ENCODE measurements at regions not wholly inside any gene's neighbourhood (a gene's known extent, or its start where the extent isn't known, plus 50 kb on each side); places are given as distances from the start of the nearest gene placed in this dataset.

DNA sequence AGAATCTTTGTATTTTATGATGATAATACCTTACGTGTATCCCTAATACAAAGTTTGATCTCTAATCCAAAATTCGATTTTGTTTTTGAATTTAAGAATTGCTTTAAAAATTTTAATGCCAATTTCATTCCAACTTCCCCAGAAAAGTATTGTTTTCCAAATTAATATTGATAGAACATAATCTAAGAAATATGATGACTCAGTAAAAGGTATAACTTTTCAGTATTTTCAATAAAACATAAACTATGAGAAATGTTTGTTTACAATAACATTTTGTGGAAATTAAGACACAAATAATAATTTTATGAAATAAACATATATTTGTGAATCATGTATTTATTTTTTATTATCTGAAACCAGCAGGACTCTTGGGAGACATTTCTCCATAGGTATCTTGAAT is 931.6 kb downstream of the EFNA5 start:
- Histone ChIP-seq H3K9me3 (ENCODE audit: control insufficient read depth, insufficient read depth, low read depth, low read length) (peaks cover 6% of the 10 kb centered on the region; the same call in 1 of the 2 replicates), H3K4me1 (ENCODE audit: control insufficient read depth, insufficient read depth, low read length) (no peaks in the 10 kb centered on the region), H3K27me3 (ENCODE audit: control insufficient read depth, insufficient read depth, low read length) (no peaks in the 10 kb centered on the region), H3K36me3 (ENCODE audit: control insufficient read depth, insufficient read depth, low read length) (no peaks in the 10 kb centered on the region), H3K9ac (ENCODE audit: low read length) (no peak overlapping the region), H3K27ac (ENCODE audit: low read depth, low read length) (no peak overlapping the region), H3K4me3 (ENCODE audit: low read depth, low read length) (no peak overlapping the region)

DNA sequence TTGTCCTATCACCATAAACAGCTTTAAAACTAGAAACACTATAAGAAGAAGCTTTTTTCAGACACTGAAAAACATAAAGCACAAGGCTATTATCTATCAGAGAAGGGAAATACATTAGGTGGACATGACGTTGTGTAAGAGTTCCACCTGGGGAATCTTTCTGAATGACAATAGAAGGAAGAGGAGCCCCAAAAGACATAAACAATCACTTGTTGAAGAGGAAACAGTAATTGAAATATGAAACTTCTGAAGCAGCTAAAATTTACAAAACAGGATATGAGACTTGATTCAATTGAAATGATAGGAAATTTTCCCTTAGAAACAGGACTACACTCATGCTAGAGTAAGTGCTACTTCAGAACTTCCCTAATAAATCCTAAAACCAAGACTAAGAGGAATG is 933.6 kb downstream of the EFNA5 start:
- Histone ChIP-seq H3K36me3 (ENCODE audit: control insufficient read depth, insufficient read depth, low read length) (no peaks in the 10 kb centered on the region), H3K9ac (ENCODE audit: low read length) (no peak overlapping the region), H3K27me3 (ENCODE audit: control insufficient read depth, insufficient read depth, low read length) (no peaks in the 10 kb centered on the region), H3K9me3 (ENCODE audit: control insufficient read depth, insufficient read depth, low read depth, low read length) (peaks cover 16% of the 10 kb centered on the region; the same call in 1 of the 2 replicates), H3K4me1 (ENCODE audit: control insufficient read depth, insufficient read depth, low read length) (no peaks in the 10 kb centered on the region), H3K4me3 (ENCODE audit: low read depth, low read length) (no peak overlapping the region), H3K27ac (ENCODE audit: low read depth, low read length) (no peak overlapping the region)

DNA sequence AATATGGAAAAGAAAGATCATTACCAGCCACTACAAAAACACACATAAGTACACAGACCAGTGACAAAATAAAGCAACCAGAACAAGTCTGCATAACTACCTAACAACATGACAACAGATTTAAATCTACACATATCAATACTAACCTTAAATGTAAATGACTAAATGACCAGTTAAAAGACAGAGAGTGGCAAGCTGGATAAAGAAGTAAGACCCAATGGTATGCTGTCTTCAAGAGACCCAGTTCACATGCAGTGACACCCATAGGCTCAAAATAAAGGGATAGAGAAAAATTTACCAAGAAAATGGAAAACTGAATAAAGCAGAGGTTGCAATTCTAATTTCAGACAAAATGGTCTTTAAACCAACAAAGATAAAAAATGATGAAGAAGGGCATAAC is 938.1 kb downstream of the EFNA5 start:
- H3K9me3 ChIP-seq (ENCODE audit: control insufficient read depth, insufficient read depth, low read depth, low read length): peaks cover 16% of the 10 kb centered on the region; the same call in 1 of the 2 replicates
- no peaks in the 10 kb centered on the region for H3K36me3 ChIP-seq (ENCODE audit: control insufficient read depth, insufficient read depth, low read length)
- no peaks in the 10 kb centered on the region for H3K4me1 ChIP-seq (ENCODE audit: control insufficient read depth, insufficient read depth, low read length)
- H3K27ac ChIP-seq (ENCODE audit: low read depth, low read length): no peak overlapping the region
- no peak overlapping the region for H3K4me3 ChIP-seq (ENCODE audit: low read depth, low read length)
- no peak overlapping the region for H3K9ac ChIP-seq (ENCODE audit: low read length)
- H3K27me3 ChIP-seq (ENCODE audit: control insufficient read depth, insufficient read depth, low read length): no peaks in the 10 kb centered on the region

DNA sequence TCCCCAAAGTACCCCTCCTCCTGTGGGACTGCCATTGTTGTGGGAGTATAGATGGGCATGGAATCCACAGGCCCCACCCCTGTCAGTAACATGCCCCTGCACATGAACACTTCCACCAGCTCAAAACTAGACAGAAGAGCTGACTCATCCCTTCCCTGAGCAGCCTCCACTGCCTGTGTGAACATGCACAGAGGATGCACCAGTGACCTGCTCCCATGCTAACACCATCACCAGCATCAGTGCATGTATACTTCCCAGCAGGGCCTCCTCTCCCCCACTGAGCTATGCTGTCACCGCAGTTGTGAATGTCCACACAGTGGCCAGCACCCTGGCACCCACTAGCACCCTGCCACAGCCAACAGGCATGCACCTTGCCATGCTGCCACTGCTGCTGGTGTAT is 939.8 kb downstream of the EFNA5 start:
- peaks cover 16% of the 10 kb centered on the region; the same call in 1 of the 2 replicates for H3K9me3 ChIP-seq (ENCODE audit: control insufficient read depth, insufficient read depth, low read depth, low read length)

DNA sequence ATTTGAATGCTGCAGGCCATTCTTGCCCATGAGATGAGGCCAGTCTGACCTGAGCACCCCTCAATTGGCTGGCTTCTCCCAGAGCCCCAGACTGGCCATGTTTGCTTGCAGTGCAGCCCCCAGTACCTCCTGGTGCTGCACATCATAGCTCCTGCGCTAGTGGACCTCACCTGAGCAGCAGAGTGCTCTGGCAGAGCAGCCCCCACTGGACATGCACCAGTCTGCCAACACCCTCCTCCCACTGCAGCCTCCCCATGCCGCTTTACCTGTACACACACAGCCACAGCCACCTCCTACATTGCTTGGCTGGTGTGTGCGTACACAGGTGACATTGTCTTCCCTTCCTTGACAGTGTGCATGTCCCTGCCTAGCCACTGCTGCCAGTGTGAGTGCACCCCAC is 940.2 kb downstream of the EFNA5 start:
- Histone ChIP-seq H3K4me1 (ENCODE audit: control insufficient read depth, insufficient read depth, low read length) (no peaks in the 10 kb centered on the region), H3K36me3 (ENCODE audit: control insufficient read depth, insufficient read depth, low read length) (no peaks in the 10 kb centered on the region), H3K9ac (ENCODE audit: low read length) (no peak overlapping the region), H3K27me3 (ENCODE audit: control insufficient read depth, insufficient read depth, low read length) (no peaks in the 10 kb centered on the region), H3K9me3 (ENCODE audit: control insufficient read depth, insufficient read depth, low read depth, low read length) (peaks cover 16% of the 10 kb centered on the region; the same call in 1 of the 2 replicates), H3K4me3 (ENCODE audit: low read depth, low read length) (no peak overlapping the region), H3K27ac (ENCODE audit: low read depth, low read length) (no peak overlapping the region)

More for the DNA sequence above, 939.8 kb downstream of the EFNA5 start:
- Histone ChIP-seq H3K4me1 (ENCODE audit: control insufficient read depth, insufficient read depth, low read length) (no peaks in the 10 kb centered on the region), H3K27ac (ENCODE audit: low read depth, low read length) (no peak overlapping the region), H3K27me3 (ENCODE audit: control insufficient read depth, insufficient read depth, low read length) (no peaks in the 10 kb centered on the region), H3K4me3 (ENCODE audit: low read depth, low read length) (no peak overlapping the region), H3K9ac (ENCODE audit: low read length) (no peak overlapping the region), H3K36me3 (ENCODE audit: control insufficient read depth, insufficient read depth, low read length) (no peaks in the 10 kb centered on the region)

DNA sequence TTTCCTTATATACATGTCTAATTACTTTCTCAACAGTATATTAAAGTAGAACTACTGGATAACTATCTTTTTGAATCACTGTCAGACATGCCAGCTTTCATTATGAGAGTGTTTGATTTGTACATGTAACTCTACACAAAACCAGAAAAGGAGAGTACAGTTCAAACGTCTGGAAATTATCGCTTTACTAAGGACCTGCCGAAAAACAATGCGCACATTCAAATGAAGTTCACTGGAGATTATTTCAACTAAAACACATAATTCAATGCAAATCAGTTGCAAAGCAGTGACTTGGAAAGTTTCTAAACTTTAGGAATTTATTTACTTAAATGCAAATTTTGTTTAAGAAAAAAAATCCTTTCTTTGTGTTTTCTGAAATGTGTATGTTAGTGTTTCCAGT is 942.5 kb downstream of the EFNA5 start:
- Histone ChIP-seq H3K4me1 (ENCODE audit: control insufficient read depth, insufficient read depth, low read length) (no peaks in the 10 kb centered on the region), H3K27ac (ENCODE audit: low read depth, low read length) (no peak overlapping the region), H3K9ac (ENCODE audit: low read length) (no peak overlapping the region), H3K4me3 (ENCODE audit: low read depth, low read length) (no peak overlapping the region), H3K9me3 (ENCODE audit: control insufficient read depth, insufficient read depth, low read depth, low read length) (peaks cover 7% of the 10 kb centered on the region; the same call in 1 of the 2 replicates), H3K27me3 (ENCODE audit: control insufficient read depth, insufficient read depth, low read length) (no peaks in the 10 kb centered on the region), H3K36me3 (ENCODE audit: control insufficient read depth, insufficient read depth, low read length) (no peaks in the 10 kb centered on the region)

DNA sequence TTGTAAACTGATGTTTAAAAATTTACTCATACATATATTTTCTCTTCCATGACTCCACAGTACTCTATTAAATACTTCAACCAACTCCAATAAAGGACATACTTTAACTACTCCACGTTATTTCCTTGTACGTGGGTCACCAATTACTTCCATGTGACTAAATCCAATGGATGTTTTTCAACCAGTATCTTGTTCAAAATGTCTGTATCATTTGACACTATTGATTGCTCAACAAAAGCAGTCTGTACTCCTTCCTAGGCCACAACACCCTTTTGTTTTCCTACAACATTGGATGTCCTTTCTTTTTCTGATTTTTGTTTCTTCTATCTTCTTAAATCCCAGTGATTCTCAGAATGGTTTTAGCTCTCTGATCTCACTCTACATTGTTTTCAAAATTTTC is 943.7 kb downstream of the EFNA5 start:
- Histone ChIP-seq H3K4me1 (ENCODE audit: control insufficient read depth, insufficient read depth, low read length) (no peaks in the 10 kb centered on the region), H3K36me3 (ENCODE audit: control insufficient read depth, insufficient read depth, low read length) (no peaks in the 10 kb centered on the region)

DNA sequence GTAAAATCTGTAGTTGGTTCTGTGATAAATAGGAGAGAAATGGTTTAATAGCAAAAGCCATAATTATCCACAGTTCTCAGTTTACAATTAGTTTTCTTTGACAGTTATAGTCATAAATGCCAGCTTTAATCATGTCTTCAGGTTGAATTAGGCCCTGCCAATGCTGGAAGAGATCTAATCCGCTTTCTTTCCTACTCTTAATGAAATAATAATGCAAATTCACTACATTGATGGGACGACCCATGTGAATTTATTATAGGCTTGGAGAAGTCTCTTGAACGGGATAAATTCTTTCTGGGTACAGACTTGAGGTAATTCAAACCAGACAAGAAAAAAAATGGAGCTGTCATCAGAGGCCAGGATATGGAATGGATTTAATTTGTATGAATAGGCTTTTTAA is 950.4 kb downstream of the EFNA5 start:
- Histone ChIP-seq H3K9ac (ENCODE audit: low read length) (no peak overlapping the region), H3K27me3 (ENCODE audit: control insufficient read depth, insufficient read depth, low read length) (no peaks in the 10 kb centered on the region), H3K36me3 (ENCODE audit: control insufficient read depth, insufficient read depth, low read length) (no peaks in the 10 kb centered on the region)

More for the DNA sequence above, 943.7 kb downstream of the EFNA5 start:
- H3K9me3 ChIP-seq (ENCODE audit: control insufficient read depth, insufficient read depth, low read depth, low read length): no peaks in the 10 kb centered on the region
- H3K27me3 ChIP-seq (ENCODE audit: control insufficient read depth, insufficient read depth, low read length): no peaks in the 10 kb centered on the region
- H3K4me3 ChIP-seq (ENCODE audit: low read depth, low read length): no peak overlapping the region
- no peak overlapping the region for H3K27ac ChIP-seq (ENCODE audit: low read depth, low read length)
- no peak overlapping the region for H3K9ac ChIP-seq (ENCODE audit: low read length)

DNA sequence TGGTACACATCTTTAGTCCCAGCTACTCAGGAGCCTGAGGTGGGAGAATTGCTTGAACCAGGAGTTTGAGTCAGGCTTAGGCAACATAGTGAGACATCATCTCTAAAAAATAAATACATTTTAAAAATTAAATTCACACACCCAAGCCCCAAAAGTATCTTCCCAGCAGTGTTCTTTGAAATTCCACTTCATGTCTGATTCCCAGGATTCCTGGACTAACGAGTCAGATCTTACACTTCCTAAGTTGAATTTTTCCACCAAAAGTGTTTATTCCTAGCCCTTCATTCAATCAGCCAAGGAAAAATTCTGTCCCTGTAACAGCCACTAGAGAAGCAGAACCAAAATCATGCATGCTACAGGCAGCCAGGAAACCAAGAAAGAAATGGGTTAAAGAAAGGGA is 970.9 kb downstream of the EFNA5 start:
- Histone ChIP-seq H3K9ac (ENCODE audit: low read length) (no peak overlapping the region), H3K9me3 (ENCODE audit: control insufficient read depth, insufficient read depth, low read depth, low read length) (no peaks in the 10 kb centered on the region)

More for the DNA sequence above, 950.4 kb downstream of the EFNA5 start:
- H3K4me3 ChIP-seq (ENCODE audit: low read depth, low read length): no peak overlapping the region
- H3K27ac ChIP-seq (ENCODE audit: low read depth, low read length): no peak overlapping the region
- H3K9me3 ChIP-seq (ENCODE audit: control insufficient read depth, insufficient read depth, low read depth, low read length): no peaks in the 10 kb centered on the region
- no peaks in the 10 kb centered on the region for H3K4me1 ChIP-seq (ENCODE audit: control insufficient read depth, insufficient read depth, low read length)

DNA sequence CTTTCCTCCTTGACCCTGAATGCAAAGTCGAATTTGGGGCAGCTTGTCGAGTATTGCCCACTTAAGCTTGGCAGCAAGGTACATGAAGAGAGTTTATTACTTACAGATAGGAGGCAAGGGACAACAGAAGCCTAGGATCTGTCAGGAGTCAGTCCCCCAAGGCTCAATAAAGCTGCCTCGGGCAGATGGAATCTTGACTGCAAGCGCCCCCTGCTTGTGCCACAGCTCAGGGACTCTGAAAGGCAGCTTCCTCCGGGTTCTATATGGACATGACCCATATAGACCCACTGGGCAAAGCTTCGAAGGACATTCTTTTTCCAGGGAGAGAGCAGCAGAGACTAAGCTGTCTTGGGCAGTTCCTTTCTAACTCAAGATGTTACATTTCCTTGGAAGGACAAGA is 971.5 kb downstream of the EFNA5 start:
- Histone ChIP-seq H3K9ac (ENCODE audit: low read length) (no peak overlapping the region), H3K27me3 (ENCODE audit: control insufficient read depth, insufficient read depth, low read length) (no peaks in the 10 kb centered on the region), H3K27ac (ENCODE audit: low read depth, low read length) (no peak overlapping the region), H3K4me1 (ENCODE audit: control insufficient read depth, insufficient read depth, low read length) (no peaks in the 10 kb centered on the region), H3K9me3 (ENCODE audit: control insufficient read depth, insufficient read depth, low read depth, low read length) (no peaks in the 10 kb centered on the region), H3K4me3 (ENCODE audit: low read depth, low read length) (no peak overlapping the region), H3K36me3 (ENCODE audit: control insufficient read depth, insufficient read depth, low read length) (no peaks in the 10 kb centered on the region)

More for the DNA sequence above, 970.9 kb downstream of the EFNA5 start:
- Histone ChIP-seq H3K36me3 (ENCODE audit: control insufficient read depth, insufficient read depth, low read length) (no peaks in the 10 kb centered on the region), H3K27ac (ENCODE audit: low read depth, low read length) (no peak overlapping the region), H3K27me3 (ENCODE audit: control insufficient read depth, insufficient read depth, low read length) (no peaks in the 10 kb centered on the region), H3K4me3 (ENCODE audit: low read depth, low read length) (no peak overlapping the region), H3K4me1 (ENCODE audit: control insufficient read depth, insufficient read depth, low read length) (no peaks in the 10 kb centered on the region)

DNA sequence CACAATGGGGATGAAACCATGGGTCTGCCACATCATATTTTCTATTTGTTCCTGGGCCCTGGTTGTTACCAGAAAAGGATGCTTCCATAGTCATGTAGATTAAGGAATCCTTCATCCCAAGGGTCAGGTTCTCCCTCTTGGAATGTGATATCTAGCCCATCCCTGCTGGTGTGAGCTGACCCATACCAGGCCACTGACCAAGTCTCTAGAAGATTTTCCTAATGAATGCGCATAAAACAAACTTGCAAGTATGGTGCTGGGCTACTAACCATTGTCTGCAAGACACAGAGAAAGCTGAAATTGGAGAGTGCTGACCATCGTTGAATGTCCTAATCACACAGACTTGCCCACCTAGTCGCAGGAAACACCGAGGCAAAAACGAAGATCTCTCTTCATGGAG is 972.6 kb downstream of the EFNA5 start:
- Histone ChIP-seq H3K4me1 (ENCODE audit: control insufficient read depth, insufficient read depth, low read length) (no peaks in the 10 kb centered on the region), H3K27me3 (ENCODE audit: control insufficient read depth, insufficient read depth, low read length) (no peaks in the 10 kb centered on the region), H3K27ac (ENCODE audit: low read depth, low read length) (no peak overlapping the region), H3K9me3 (ENCODE audit: control insufficient read depth, insufficient read depth, low read depth, low read length) (no peaks in the 10 kb centered on the region), H3K36me3 (ENCODE audit: control insufficient read depth, insufficient read depth, low read length) (no peaks in the 10 kb centered on the region), H3K4me3 (ENCODE audit: low read depth, low read length) (no peak overlapping the region), H3K9ac (ENCODE audit: low read length) (no peak overlapping the region)

DNA sequence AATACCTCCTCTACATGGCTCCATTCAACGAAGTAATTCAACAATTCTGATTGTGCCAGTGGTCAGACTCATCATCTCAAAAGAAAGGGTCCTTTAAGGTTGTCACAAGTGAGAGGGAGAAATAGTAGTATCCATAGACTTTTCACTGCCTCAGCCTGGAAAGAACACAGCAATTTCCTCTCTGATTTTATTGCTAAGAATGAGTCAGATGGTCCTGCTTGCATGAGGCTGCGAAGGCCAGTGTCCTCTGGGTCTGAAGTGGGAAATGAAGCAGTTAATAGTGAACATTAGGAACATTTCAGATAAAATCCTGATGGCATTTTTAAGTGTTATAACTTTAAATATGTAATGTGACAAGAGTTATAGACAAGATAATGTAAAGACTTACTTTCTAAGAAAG is 979.0 kb downstream of the EFNA5 start:
- Histone ChIP-seq H3K4me3 (ENCODE audit: low read depth, low read length) (no peak overlapping the region), H3K27me3 (ENCODE audit: control insufficient read depth, insufficient read depth, low read length) (no peaks in the 10 kb centered on the region)

More for the DNA sequence above, 979.0 kb downstream of the EFNA5 start:
- H3K9ac ChIP-seq (ENCODE audit: low read length): no peak overlapping the region
- no peaks in the 10 kb centered on the region for H3K9me3 ChIP-seq (ENCODE audit: control insufficient read depth, insufficient read depth, low read depth, low read length)
- no peak overlapping the region for H3K27ac ChIP-seq (ENCODE audit: low read depth, low read length)
- no peaks in the 10 kb centered on the region for H3K4me1 ChIP-seq (ENCODE audit: control insufficient read depth, insufficient read depth, low read length)
- H3K36me3 ChIP-seq (ENCODE audit: control insufficient read depth, insufficient read depth, low read length): no peaks in the 10 kb centered on the region

All from HUES6 (cell line).